Adrenal gland (tissue), 9 donors: ENCODE measurements at regions not wholly inside any gene's neighbourhood (a gene's known extent, or its start where the extent isn't known, plus 50 kb on each side); places are given as distances from the start of the nearest gene placed in this dataset.

ENCODE experiments used
- DNase-seq, 7 donors: peaks; one replicate each; pipeline ENCODE4 v3.0.0-alpha.2; 2019 to 2020
- H3K27ac ChIP-seq, 5 donors: fragments of 200-600 bp; sonication (generic) in 4 of 5; 1 replicate in 3 of 5; 2 replicates in 2 of 5; pipeline versions ENCODE4 v1.5.1 to v1.8.0; 2016 to 2020; ENCODE audit warnings: mild to moderate bottlenecking in 1 of 5
- H3K27me3 ChIP-seq: fragments of 200-600 bp; 2 replicates; pipeline ENCODE4 v1.8.0; 2021
- H3K36me3 ChIP-seq, 2 donors: fragments of 200-600 bp; replicated peaks in 1 of 2; 1 replicate in 1 of 2; 2 replicates in 1 of 2; pipeline versions ENCODE4 v1.5.1 to v1.8.0; 2018 to 2022
- H3K4me1 ChIP-seq, 2 donors: fragments of 200-600 bp; replicated peaks in 1 of 2; 1 replicate in 1 of 2; 2 replicates in 1 of 2; pipeline versions ENCODE4 v1.5.1 to v1.8.0; 2018 to 2021
- H3K4me3 ChIP-seq, 4 donors: fragments of 200-600 bp; sonication (generic) in 3 of 4; one replicate each; pipeline ENCODE4 v1.5.1; 2016 to 2018
- H3K9me3 ChIP-seq, 3 donors: fragments of 200-600 bp; sonication (generic) in 1 of 3; replicated peaks in 1 of 3; 1 replicate in 2 of 3; 2 replicates in 1 of 3; pipeline versions ENCODE4 v1.5.1 to v1.8.0; 2016 to 2021
- POLR2A ChIP-seq, 2 donors: fragments of 450-650 bp; IDR thresholded peaks; one replicate each; pipeline ENCODE4 v1.6.1; 2017; ENCODE audit warnings: antibody characterized with exemption in 2 of 2, mild to moderate bottlenecking in 2 of 2, moderate library complexity in 1 of 2
- WGBS, 4 donors: extraction: QIAGEN DNeasy Blood & Tissue Kit in 2 of 4; methylation state at CpG; one replicate each; pipeline versions ENCODE4 v1.1.5 to v1.1.7; 2013 to 2017; 5-methylcytosine and 5-hydroxymethylcytosine counted together
- intact Hi-C, 2 donors: fragments of 100-400 bp; cut with DNase I; formaldehyde crosslinking; loops; one replicate each; pipeline versions ENCODE4 v1.14.1 to v1.15.0; 2022 to 2023
- TF ChIP-seq, protein P1 (sequence below), 6 experiments: fragments of 450-650 bp in 4 of 6; fragments of 200-600 bp in 2 of 6; sonication (generic) in 1 of 6; IDR thresholded peaks; 1 replicate in 5 of 6; 2 replicates in 1 of 6; pipeline versions ENCODE4 v1.5.1 to v1.8.0; 2016 to 2021; ENCODE audit warnings: antibody characterized with exemption in 6 of 6, mild to moderate bottlenecking in 2 of 6, moderate library complexity in 1 of 6
- donor health status: healthy with polysubstance abuse.
- donor health status: Bipolar disorder and iron deficiency.
- donor health status: DM: yes; HTN: yes; CAD: no.
- donor health status: DM: no; HTN: no; CAD: no.
- donor health status: DM: no; HTN: no; CAD: no.

DNA sequence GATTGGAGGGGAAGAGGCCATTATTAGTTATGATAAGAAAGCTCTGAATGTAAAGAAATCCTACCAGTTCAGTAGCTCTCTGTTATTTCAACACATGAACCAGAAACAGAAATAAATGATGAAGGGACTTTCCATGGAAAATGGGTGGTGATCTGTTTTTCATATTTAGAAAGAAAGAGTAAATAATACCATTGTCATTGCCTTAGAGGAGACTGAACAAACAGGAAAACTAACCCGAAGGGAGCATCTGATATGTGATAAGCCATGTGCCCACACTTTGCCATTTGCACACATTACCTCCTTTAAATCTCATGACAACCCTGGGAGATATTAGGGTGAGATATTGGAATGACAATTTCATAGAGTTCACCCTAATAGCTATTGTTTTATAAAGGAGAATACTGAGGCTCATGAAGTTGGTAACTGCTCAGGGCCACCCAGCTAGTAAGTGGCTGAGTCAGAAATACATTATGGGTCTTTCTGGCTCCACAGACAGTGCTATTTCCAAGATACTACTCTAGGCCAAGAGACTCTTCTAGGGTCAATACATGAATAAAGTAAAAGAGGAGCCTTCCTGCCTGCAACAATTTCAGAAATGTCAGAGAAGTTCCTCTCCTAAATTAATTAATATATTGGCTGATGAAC lies 111.0 kb upstream of the SLIT3 start:
- Histone ChIP-seq H3K4me1 (peaks cover 4 to 20% of the 10 kb centered on the region in 2 donors), H3K27ac (peak overlapping the region in 1 of 5 donors; percentile 29), H3K27me3 (no peaks in the 10 kb centered on the region), H3K9me3 (no peaks in the 10 kb centered on the region), H3K4me3 (no peak overlapping the region), H3K36me3 (no peaks in the 10 kb centered on the region)
- intact Hi-C loops, result no loop called here
- no peak for TF ChIP-seq POLR2A (IDR thresholded peaks at IDR 0.05)
- TF ChIP-seq, protein P1, sequence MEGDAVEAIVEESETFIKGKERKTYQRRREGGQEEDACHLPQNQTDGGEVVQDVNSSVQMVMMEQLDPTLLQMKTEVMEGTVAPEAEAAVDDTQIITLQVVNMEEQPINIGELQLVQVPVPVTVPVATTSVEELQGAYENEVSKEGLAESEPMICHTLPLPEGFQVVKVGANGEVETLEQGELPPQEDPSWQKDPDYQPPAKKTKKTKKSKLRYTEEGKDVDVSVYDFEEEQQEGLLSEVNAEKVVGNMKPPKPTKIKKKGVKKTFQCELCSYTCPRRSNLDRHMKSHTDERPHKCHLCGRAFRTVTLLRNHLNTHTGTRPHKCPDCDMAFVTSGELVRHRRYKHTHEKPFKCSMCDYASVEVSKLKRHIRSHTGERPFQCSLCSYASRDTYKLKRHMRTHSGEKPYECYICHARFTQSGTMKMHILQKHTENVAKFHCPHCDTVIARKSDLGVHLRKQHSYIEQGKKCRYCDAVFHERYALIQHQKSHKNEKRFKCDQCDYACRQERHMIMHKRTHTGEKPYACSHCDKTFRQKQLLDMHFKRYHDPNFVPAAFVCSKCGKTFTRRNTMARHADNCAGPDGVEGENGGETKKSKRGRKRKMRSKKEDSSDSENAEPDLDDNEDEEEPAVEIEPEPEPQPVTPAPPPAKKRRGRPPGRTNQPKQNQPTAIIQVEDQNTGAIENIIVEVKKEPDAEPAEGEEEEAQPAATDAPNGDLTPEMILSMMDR (IDR thresholded peaks at IDR 0.05), result no peak
- DNase-seq, result no peak
- 59 to 77% (median 66%) methylated on average over 1 of the region's 1 CpG for WGBS, 4 donors

DNA sequence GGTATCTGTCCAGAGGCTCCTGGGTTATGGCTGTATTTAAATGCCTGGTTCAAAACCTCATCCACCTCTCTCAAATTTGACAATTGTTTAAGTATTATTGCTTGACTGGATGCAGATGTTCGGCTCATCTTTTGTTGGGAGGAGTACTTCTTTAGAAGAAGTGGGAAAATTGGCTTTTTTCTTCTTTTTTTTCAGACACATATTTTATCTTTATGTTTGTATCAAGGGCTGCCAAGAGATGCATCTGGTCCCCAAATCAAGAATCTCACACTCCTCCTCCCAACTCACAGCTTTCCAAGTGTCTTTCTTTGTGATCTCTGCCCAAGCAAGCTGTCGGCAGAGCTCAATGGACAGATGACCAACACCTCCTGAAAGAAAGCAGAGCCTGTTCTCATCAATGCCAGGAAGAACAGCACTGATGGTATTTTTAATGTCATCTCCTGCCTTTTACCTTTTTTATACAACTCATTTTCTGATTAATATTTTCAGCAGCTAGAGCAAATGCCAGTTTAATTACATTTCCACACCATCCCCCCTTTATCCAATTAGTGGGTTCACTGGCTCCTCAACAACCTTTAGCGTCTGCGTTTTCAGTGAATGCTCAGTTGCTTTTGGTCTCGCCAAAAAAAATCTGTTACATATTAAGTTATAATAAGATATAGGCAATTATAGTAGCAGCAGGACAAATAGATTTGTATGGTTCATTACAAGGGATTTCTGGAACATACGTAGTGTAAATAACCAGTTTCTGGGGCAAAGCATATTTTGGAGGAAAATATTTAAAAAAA lies 110.3 kb upstream of the SLIT3 start:
- Histone ChIP-seq H3K27ac (no peak overlapping the region), H3K4me3 (no peak overlapping the region), H3K9me3 (no peaks in the 10 kb centered on the region), H3K36me3 (no peaks in the 10 kb centered on the region), H3K27me3 (no peaks in the 10 kb centered on the region), H3K4me1 (peaks cover 4 to 20% of the 10 kb centered on the region in 2 donors)
- no peak for DNase-seq
- intact Hi-C loops, result no loop called here
- TF ChIP-seq, protein P1 (IDR thresholded peaks at IDR 0.05), result no peak
- TF ChIP-seq POLR2A (IDR thresholded peaks at IDR 0.05), result no peak
- 85 to 91% (median 88%) methylated on average over 6 of the region's 6 CpGs for WGBS, 4 donors

DNA sequence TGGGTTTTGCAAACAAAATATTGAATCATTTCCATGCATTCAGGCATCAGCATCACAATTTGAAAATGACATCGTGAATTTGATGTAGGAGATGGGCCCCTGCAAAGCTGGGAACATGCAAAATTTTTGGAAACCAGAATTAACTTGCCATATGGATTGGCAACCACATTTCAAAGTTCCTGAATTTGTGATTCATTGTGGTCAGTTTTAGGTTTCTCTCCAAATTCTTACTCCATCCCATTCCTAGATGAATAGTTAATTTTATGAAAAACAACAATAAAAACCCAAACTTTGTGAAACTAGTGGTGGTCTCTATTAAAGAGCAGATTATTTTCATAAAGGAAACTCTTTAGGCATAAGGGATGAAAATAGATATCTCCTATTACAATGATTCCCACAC lies 107.8 kb upstream of the SLIT3 start:
- H3K9me3 ChIP-seq, result no peaks in the 10 kb centered on the region

DNA sequence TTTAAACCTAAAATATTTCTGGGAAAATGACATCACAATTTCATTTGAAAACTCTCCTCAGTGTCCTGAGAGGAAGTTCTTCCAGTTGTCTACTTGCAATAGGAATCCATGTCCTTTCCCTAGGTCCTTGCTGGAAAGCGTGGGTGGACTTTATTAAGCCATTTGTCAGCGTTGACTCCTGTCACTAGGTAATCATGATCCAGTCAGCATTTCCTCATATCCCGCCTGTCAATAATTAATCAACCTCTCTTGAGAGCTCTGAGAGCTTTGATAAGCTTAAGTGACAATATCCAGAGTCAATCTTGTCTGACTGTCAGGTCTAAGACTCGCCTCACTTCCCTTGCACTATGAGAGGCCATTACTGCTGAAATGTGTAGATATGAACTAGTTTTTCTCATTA lies 107.2 kb upstream of the SLIT3 start:
- no peak overlapping the region for H3K27ac ChIP-seq
- TF ChIP-seq, protein P1 (IDR thresholded peaks at IDR 0.05), result no peak
- no peak for TF ChIP-seq POLR2A (IDR thresholded peaks at IDR 0.05)
- intact Hi-C loops, result no loop called here
- H3K4me1 ChIP-seq, result peaks cover 4 to 16% of the 10 kb centered on the region in 2 donors
- H3K27me3 ChIP-seq, result no peaks in the 10 kb centered on the region
- WGBS, 4 donors, result 80 to 93% (median 92%) methylated on average over 4 of the region's 4 CpGs
- no peaks in the 10 kb centered on the region for H3K9me3 ChIP-seq
- DNase-seq, result no peak
- H3K4me3 ChIP-seq, result no peak overlapping the region
- H3K36me3 ChIP-seq, result no peaks in the 10 kb centered on the region

More for the DNA sequence above, 107.8 kb upstream of the SLIT3 start:
- intact Hi-C loops, result no loop called here
- no peak for DNase-seq
- Histone ChIP-seq H3K4me3 (no peak overlapping the region), H3K4me1 (peaks cover 4 to 20% of the 10 kb centered on the region in 2 donors), H3K27me3 (no peaks in the 10 kb centered on the region), H3K27ac (no peak overlapping the region), H3K36me3 (no peaks in the 10 kb centered on the region)
- WGBS, 4 donors, result 53 to 74% (median 72%) methylated on average over 1 of the region's 1 CpG
- TF ChIP-seq POLR2A (IDR thresholded peaks at IDR 0.05), result no peak
- TF ChIP-seq, protein P1 (IDR thresholded peaks at IDR 0.05), result no peak
